GM12875 (cell line): ENCODE measurements at regions not wholly inside any gene's neighbourhood (a gene's known extent, or its start where the extent isn't known, plus 50 kb on each side); places are given as distances from the start of the nearest gene placed in this dataset.

Source experiments
- H3K4me3 ChIP-seq: one replicate; pipeline ENCODE4 v1.5.1; 2011; ENCODE audit warnings: low read depth, low read length, control low read depth
- CTCF ChIP-seq: IDR thresholded peaks from 2 replicates; pipeline ENCODE4 v1.5.1; 2011; ENCODE audit warnings: low read depth, mild to moderate bottlenecking, control low read depth, inconsistent platforms, low read length, moderate library complexity, borderline replicate concordance; ENCODE audit not compliant: insufficient read depth

- no peak for TF ChIP-seq CTCF
- H3K4me3 ChIP-seq = no peak overlapping the region
Observed at GRCh38 chr12:67558775-67559174, 89.8 kb upstream of the DYRK2 start.

GRCh38 chr12:67559751-67560150 lies 88.8 kb upstream of the DYRK2 start:
- no peak overlapping the region for H3K4me3 ChIP-seq
- no peak for TF ChIP-seq CTCF

- no peak for TF ChIP-seq CTCF
- no peak overlapping the region for H3K4me3 ChIP-seq
Observed at GRCh38 chr12:67562513-67563287, 85.8 kb upstream of the DYRK2 start.

- TF ChIP-seq CTCF = no peak
Observed at GRCh38 chr12:67568055-67568454, 80.5 kb upstream of the DYRK2 start.

GRCh38 chr12:67572492-67572891 lies 76.1 kb upstream of the DYRK2 start:
- no peak for TF ChIP-seq CTCF
- H3K4me3 ChIP-seq = no peak overlapping the region

More at GRCh38 chr12:67568055-67568454, 80.5 kb upstream of the DYRK2 start:
- H3K4me3 ChIP-seq = no peak overlapping the region

- no peak for TF ChIP-seq CTCF
- no peak overlapping the region for H3K4me3 ChIP-seq
Observed at GRCh38 chr12:67573566-67573965, 75.0 kb upstream of the DYRK2 start.

- TF ChIP-seq CTCF = no peak
- H3K4me3 ChIP-seq = no peak overlapping the region
Observed at GRCh38 chr12:67578976-67579661, 69.4 kb upstream of the DYRK2 start.
